ENCODE measurements at regions not wholly inside any gene's neighbourhood (a gene's known extent, or its start where the extent isn't known, plus 50 kb on each side); places are given as distances from the start of the nearest gene placed in this dataset.

GRCh38 chr5:98259595-98259994, 513.9 kb upstream of the RGMB start:
- Histone ChIP-seq H3K27me3 (replicated peaks in 1 of 4; ENCODE audit: control insufficient read depth in 3 of 4, extremely low read depth in 1 of 4, insufficient read depth in 3 of 4, low read length in 3 of 4) (no peaks in the 10 kb centered on the region), H3K14ac (ENCODE audit: insufficient read length) (no peak overlapping the region), H4K91ac (replicated peaks; ENCODE audit: insufficient read length, low read length) (no peak overlapping the region), H2BK12ac (ENCODE audit: low read depth, low read length) (no peak overlapping the region), H3K4me2 (ENCODE audit: insufficient read depth in 1 of 2, low read depth in 2 of 2, low read length in 2 of 2) (no peak overlapping the region), H2BK20ac (ENCODE audit: low read length) (no peak overlapping the region), H4K20me1 (replicated peaks in 1 of 2; ENCODE audit: control insufficient read depth in 1 of 2, insufficient read depth in 2 of 2, low read length in 2 of 2) (no peaks in the 10 kb centered on the region), H2BK120ac (replicated peaks; ENCODE audit: low read depth, low read length) (no peak overlapping the region), H3K23me2 (ENCODE audit: low read depth, low read length) (no peaks in the 10 kb centered on the region), H3K23ac (ENCODE audit: insufficient read length) (no peak overlapping the region), H2BK15ac (ENCODE audit: low read length) (no peak overlapping the region), H3K4me3 (ENCODE audit: extremely low read depth in 1 of 4, insufficient read depth in 2 of 4, low read depth in 3 of 4, low read length in 4 of 4) (no peak overlapping the region), H2AFZ (ENCODE audit: low read length) (no peak overlapping the region), H2AK5ac (ENCODE audit: low read depth, low read length) (no peak overlapping the region), H3K9me3 (ENCODE audit: insufficient read depth in 2 of 2, low read depth in 1 of 2, low read length in 1 of 2) (no peaks in the 10 kb centered on the region), H4K5ac (ENCODE audit: insufficient read length, low read depth, low read length) (no peak overlapping the region), H4K8ac (ENCODE audit: extremely low read depth, insufficient read depth, low read length) (no peak overlapping the region), H3K4me1 (replicated peaks in 1 of 4; ENCODE audit: control insufficient read depth in 3 of 4, insufficient read depth in 4 of 4, low read length in 3 of 4) (peaks cover 0 to 2% (median 0%) of the 10 kb centered on the region in 4 experiments; a peak in 1 of 7 replicates), H3K9ac (replicated peaks in 1 of 4; ENCODE audit: extremely low read depth in 1 of 4, low read depth in 3 of 4, low read length in 3 of 4) (no peak overlapping the region), H3K79me2 (ENCODE audit: control insufficient read depth in 1 of 2, insufficient read depth in 2 of 2, low read length in 2 of 2) (no peaks in the 10 kb centered on the region), H2BK5ac (ENCODE audit: low read depth, low read length) (no peak overlapping the region), H3K79me1 (ENCODE audit: low read depth, low read length) (no peaks in the 10 kb centered on the region), H3K56ac (replicated peaks; ENCODE audit: insufficient read length, low read depth, low read length) (no peak overlapping the region), H3K4ac (replicated peaks; ENCODE audit: insufficient read length, low read depth, low read length) (no peak overlapping the region), H3K36me3 (ENCODE audit: control insufficient read depth in 2 of 4, insufficient read depth in 4 of 4, low read length in 3 of 4) (no peaks in the 10 kb centered on the region), H3K27ac (ENCODE audit: low read depth, low read length) (no peak overlapping the region), H3K18ac (ENCODE audit: extremely low read depth, low read length) (no peak overlapping the region)
- TF ChIP-seq KDM4A (IDR thresholded peaks at IDR 0.05; ENCODE audit: low read depth, low read length, severe bottlenecking), result no peak
- no peak for TF ChIP-seq NRF1 (IDR thresholded peaks at IDR 0.05; ENCODE audit: low read depth, low read length)
- TF ChIP-seq ATF3 (IDR thresholded peaks at IDR 0.05; ENCODE audit: insufficient read depth, low read depth, low read length), result no peak
- no peak for TF ChIP-seq POLR2A (IDR thresholded peaks at IDR 0.05; ENCODE audit: control extremely low read depth in 1 of 2, low read depth in 2 of 2, low read length in 2 of 2)
- FAIRE-seq (no peak), DNase-seq (ENCODE audit: low read depth in 1 of 2, low spot score in 2 of 2) (no peak)
- 100% methylated on average over 3 of the region's 3 CpGs; no CpG with 5 or more reads in 1 of the 2 experiments for WGBS, 2 experiments (ENCODE audit: extremely low coverage in 1 of 2, insufficient coverage in 1 of 2, insufficient read length in 1 of 2, insufficient replicate concordance in 2 of 2, low coverage in 1 of 2, low lambda C conversion rate in 2 of 2, missing lambda C conversion rate in 1 of 2)
- POLR2A ChIA-PET (ENCODE audit: partially characterized antibody), result no interaction called here
- CTCF ChIA-PET (ENCODE audit: partially characterized antibody), result no interaction called here

Data from H1 (cell line).